IMR-90 (cell line): ENCODE measurements at regions not wholly inside any gene's neighbourhood (a gene's known extent, or its start where the extent isn't known, plus 50 kb on each side); places are given as distances from the start of the nearest gene placed in this dataset.
A peak's percentile ranks its signal among the peaks of the same experiment; 100 is the strongest.

Experiments
- ATAC-seq: fragments of 200-7000 bp; cut with Tn5 transposase; 2 replicates; pipeline ENCODE4 v1.9.1; 2020; ENCODE audit warnings: low read depth, mild to moderate bottlenecking, moderate library complexity
- BruUV-seq: library from RNA; stranded (reverse); fragments of 400-500 nt; replicated peaks from 2 replicates; lab custom pipeline; 2021; lab: Mats Ljungman, UMichigan
- CTCF ChIA-PET: fragments of 300-600 bp; formaldehyde crosslinking; extraction: SDS; loops from one replicate; lab custom pipeline; 2021; ENCODE audit warnings: antibody characterized with exemption; lab: Yijun Ruan, JAX
- POLR2A ChIA-PET: fragments of 300-600 bp; sonication (Branson Sonifier 250); formaldehyde crosslinking; loops from one replicate; lab custom pipeline; 2022; ENCODE audit warnings: antibody characterized with exemption; ENCODE audit not compliant: unreplicated experiment; lab: Charles Lee
- DNase-seq: peaks from one replicate; pipeline ENCODE4 v3.0.0; 2013
- H2AFZ ChIP-seq: replicated peaks from 2 replicates; pipeline ENCODE3; 2013; ENCODE audit warnings: low read length, mild to moderate bottlenecking; ENCODE audit not compliant: poor library complexity
- H2AK5ac ChIP-seq: 2 replicates; pipeline ENCODE4 v1.6.1; 2013; ENCODE audit warnings: low read depth, low read length, inconsistent platforms
- H2AK9ac ChIP-seq: replicated peaks from 2 replicates; pipeline ENCODE3; 2013; ENCODE audit warnings: mild to moderate bottlenecking, low read depth, low read length, moderate library complexity; ENCODE audit not compliant: poor library complexity
- H2BK120ac ChIP-seq: 2 replicates; pipeline ENCODE4 v1.6.1; 2013; ENCODE audit warnings: low read depth, low read length, inconsistent platforms
- H2BK15ac ChIP-seq: 3 replicates; pipeline ENCODE4 v1.6.1; 2013; ENCODE audit warnings: low read depth, low read length, inconsistent platforms
- H2BK20ac ChIP-seq: 2 replicates; pipeline ENCODE4 v1.6.1; 2013; ENCODE audit warnings: low read depth, mild to moderate bottlenecking, inconsistent platforms, low read length, moderate library complexity
- H2BK5ac ChIP-seq: 2 replicates; pipeline ENCODE4 v1.6.1; 2013; ENCODE audit warnings: mild to moderate bottlenecking, low read depth, low read length, inconsistent platforms; ENCODE audit not compliant: poor library complexity, severe bottlenecking
- H3K14ac ChIP-seq: replicated peaks from 2 replicates; pipeline ENCODE4 v1.6.1; 2013; ENCODE audit warnings: low read depth, low read length, inconsistent platforms
- H3K18ac ChIP-seq: 2 replicates; pipeline ENCODE4 v1.6.1; 2013; ENCODE audit warnings: low read depth, low read length, control low read depth
- H3K23ac ChIP-seq: 2 replicates; pipeline ENCODE4 v1.6.1; 2013; ENCODE audit warnings: low read depth, low read length, inconsistent platforms
- H3K27ac ChIP-seq: 2 replicates; pipeline ENCODE4 v1.5.1; 2013; ENCODE audit warnings: mild to moderate bottlenecking, control low read depth, low read length; ENCODE audit not compliant: insufficient read depth
- H3K27me3 ChIP-seq: 2 replicates; pipeline ENCODE4 v1.6.1; 2013; ENCODE audit warnings: low read length; ENCODE audit not compliant: control insufficient read depth, insufficient read depth
- H3K36me3 ChIP-seq: 2 replicates; pipeline ENCODE4 v1.6.1; 2013; ENCODE audit warnings: low read length, mixed read lengths; ENCODE audit not compliant: control insufficient read depth, insufficient read depth
- H3K4ac ChIP-seq: 2 replicates; pipeline ENCODE4 v1.6.1; 2013; ENCODE audit warnings: low read depth, low read length, inconsistent platforms
- H3K4me1 ChIP-seq: 2 replicates; pipeline ENCODE4 v1.6.1; 2013; ENCODE audit warnings: low read length, mixed read lengths; ENCODE audit not compliant: control insufficient read depth, insufficient read depth
- H3K4me2 ChIP-seq: 2 replicates; pipeline ENCODE4 v1.6.1; 2013; ENCODE audit warnings: low read depth, mild to moderate bottlenecking, control low read depth, low read length, moderate library complexity
- H3K4me3 ChIP-seq: 2 replicates; pipeline ENCODE4 v1.5.1; 2013; ENCODE audit warnings: low read depth, mild to moderate bottlenecking, control low read depth, low read length, moderate library complexity; ENCODE audit not compliant: insufficient read depth
- H3K56ac ChIP-seq: 2 replicates; pipeline ENCODE4 v1.6.1; 2013; ENCODE audit warnings: low read length, inconsistent platforms; ENCODE audit not compliant: insufficient read depth; ENCODE audit errors: extremely low read depth
- H3K79me1 ChIP-seq, 2 experiments: 2 replicates each; pipeline ENCODE4 v1.6.1; 2013; ENCODE audit warnings: low read length in 2 of 2, inconsistent platforms in 1 of 2, low read depth in 1 of 2
- H3K9ac ChIP-seq: 2 replicates; pipeline ENCODE4 v1.6.1; 2013; ENCODE audit warnings: low read depth, low read length, control low read depth
- H3K9me1 ChIP-seq: 2 replicates; pipeline ENCODE4 v1.6.1; 2013; ENCODE audit warnings: low read length, inconsistent platforms; ENCODE audit not compliant: insufficient read depth
- H3K9me3 ChIP-seq: 2 replicates; pipeline ENCODE4 v1.6.1; 2013; ENCODE audit warnings: low read length; ENCODE audit not compliant: control insufficient read depth, insufficient read depth
- H4K20me1 ChIP-seq: 2 replicates; pipeline ENCODE4 v1.6.1; 2013; ENCODE audit warnings: low read length, inconsistent platforms; ENCODE audit not compliant: insufficient read depth
- H4K5ac ChIP-seq: 2 replicates; pipeline ENCODE4 v1.6.1; 2013; ENCODE audit warnings: mild to moderate bottlenecking, low read depth, low read length, control low read depth
- H4K8ac ChIP-seq, 2 experiments: 2 replicates each; pipeline ENCODE4 v1.6.1; 2013; ENCODE audit warnings: low read depth in 2 of 2, low read length in 2 of 2, control low read depth in 1 of 2, inconsistent platforms in 1 of 2
- H4K91ac ChIP-seq: 2 replicates; pipeline ENCODE4 v1.6.1; 2013; ENCODE audit warnings: low read depth, low read length, inconsistent platforms; ENCODE audit not compliant: insufficient read depth
- BHLHE40 ChIP-seq: fragments of 150-350 bp; IDR thresholded peaks from 2 replicates; pipeline ENCODE4 v1.6.1; 2016; ENCODE audit warnings: mild to moderate bottlenecking, low read depth, low read length
- CEBPB ChIP-seq: IDR thresholded peaks from 2 replicates; pipeline ENCODE4 v1.6.1; 2012; ENCODE audit warnings: low read depth, low read length, improper control_type of control experiment
- CHD1 ChIP-seq: IDR thresholded peaks from 2 replicates; pipeline ENCODE4 v1.6.1; 2012; ENCODE audit warnings: low read depth, low read length, improper control_type of control experiment
- FOS ChIP-seq: fragments of 150-350 bp; IDR thresholded peaks from 2 replicates; pipeline ENCODE4 v1.6.1; 2016; ENCODE audit warnings: low read depth, low read length
- MAFK ChIP-seq: IDR thresholded peaks from 2 replicates; pipeline ENCODE4 v1.6.1; 2012; ENCODE audit warnings: low read depth, low read length, improper control_type of control experiment
- MAZ ChIP-seq: IDR thresholded peaks from 2 replicates; pipeline ENCODE4 v1.6.1; 2012; ENCODE audit warnings: low read depth, mild to moderate bottlenecking, low read length, improper control_type of control experiment, moderate library complexity, borderline replicate concordance
- MXI1 ChIP-seq: IDR thresholded peaks from 2 replicates; pipeline ENCODE4 v1.6.1; 2012; ENCODE audit warnings: low read depth, mild to moderate bottlenecking, low read length, moderate library complexity, borderline replicate concordance
- RCOR1 ChIP-seq: IDR thresholded peaks from 2 replicates; pipeline ENCODE4 v1.6.1; 2012; ENCODE audit warnings: mild to moderate bottlenecking, low read length, improper control_type of control experiment; ENCODE audit not compliant: insufficient replicate concordance
- RFX5 ChIP-seq: IDR thresholded peaks from 2 replicates; pipeline ENCODE4 v1.8.0; 2012; ENCODE audit warnings: low read depth, mild to moderate bottlenecking, low read length, moderate library complexity
- SMC3 ChIP-seq: fragments of 150-350 bp; IDR thresholded peaks from 2 replicates; pipeline ENCODE4 v1.6.1; 2016; ENCODE audit warnings: low read depth, mild to moderate bottlenecking, antibody characterized with exemption, low read length, moderate library complexity
- dilution Hi-C: fragments of 300-500 bp; cut with HindIII; formaldehyde crosslinking; loops from one replicate; pipeline ENCODE4 v1.14.3; 2018; ENCODE audit warnings: low sequenced_read_pairs; ENCODE audit not compliant: unreplicated experiment
- in situ Hi-C: fragments of 300-500 bp; cut with MboI; formaldehyde crosslinking; loops from 3 replicates; pipeline ENCODE4 v1.14.3; 2019; ENCODE audit warnings: low sequenced_read_pairs, inconsistent platforms, mixed read lengths
- intact Hi-C: fragments of 100-400 bp; cut with micrococcal nuclease; formaldehyde crosslinking; loops from 2 replicates; pipeline ENCODE4 v1.10.0; 2022
- TF ChIP-seq, protein P1 (sequence below): fragments of 150-350 bp; IDR thresholded peaks from 2 replicates; pipeline ENCODE4 v1.6.1; 2016; ENCODE audit warnings: low read depth, mild to moderate bottlenecking, low read length, moderate library complexity, borderline replicate concordance
- TF ChIP-seq, protein P2 (sequence below): fragments of 150-350 bp; IDR thresholded peaks from 2 replicates; pipeline ENCODE4 v1.6.1; 2017; ENCODE audit warnings: mild to moderate bottlenecking, antibody characterized with exemption, low read length, low read depth

DNA sequence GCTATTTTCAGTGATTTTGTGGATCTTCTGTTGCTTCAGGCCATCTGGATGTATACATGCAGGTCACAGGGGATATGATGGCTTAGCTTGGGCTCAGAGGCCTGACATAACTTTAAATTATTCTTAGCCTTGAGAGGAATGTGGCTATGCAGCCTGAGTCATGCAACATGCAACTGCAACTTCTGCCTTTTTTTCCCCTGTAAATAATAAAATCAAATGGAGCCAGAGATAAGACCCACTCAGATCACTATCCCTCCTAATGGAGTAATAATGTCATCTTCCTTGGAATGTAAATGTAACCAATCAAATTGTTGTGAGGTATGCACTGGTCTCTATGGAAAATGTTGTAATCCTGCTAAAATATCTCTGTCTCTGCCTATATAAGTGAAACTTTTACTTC lies 54.9 kb downstream of the MAGEB17 start:
- Histone ChIP-seq H3K36me3 (no peaks in the 10 kb centered on the region), H2BK120ac (peak overlapping the region; percentile 64; the same call in 1 of the 2 replicates), H3K4me1 (peaks cover 7% of the 10 kb centered on the region), H4K8ac (no peak overlapping the region; a peak in 1 of 4 replicates), H2BK5ac (peak overlapping the region; percentile 74), H3K79me1 (no peaks in the 10 kb centered on the region), H3K4me3 (no peak overlapping the region), H2BK20ac (peak overlapping the region; percentile 20), H4K91ac (0 out of 2 replicates have a peak overlapping the region, but pooled peaks have one; percentile 96), H3K9me3 (peaks cover 4% of the 10 kb centered on the region), H3K23ac (no peak overlapping the region), H3K4ac (no peak overlapping the region), H3K27ac (no peak overlapping the region), H3K14ac (no peak overlapping the region), H3K9me1 (peaks cover 3% of the 10 kb centered on the region; the same call in 1 of the 2 replicates), H3K4me2 (no peak overlapping the region), H4K5ac (no peak overlapping the region), H3K27me3 (no peaks in the 10 kb centered on the region), H3K56ac (no peak overlapping the region), H3K9ac (no peak overlapping the region), H3K18ac (no peak overlapping the region), H2BK15ac (0 out of 3 replicates have a peak overlapping the region, but pooled peaks have one; percentile 20), H2AK9ac (no peak overlapping the region), H2AK5ac (no peak overlapping the region), H2AFZ (no peak overlapping the region), H4K20me1 (no peaks in the 10 kb centered on the region)
- ATAC-seq (peak; percentile 86), DNase-seq (peak; percentile 82)
- in situ Hi-C loops = no loop called here
- BruUV-seq = no TSS peak
- ChIA-PET CTCF (no interaction called here), POLR2A (no interaction called here)
- dilution Hi-C loops = no loop called here
- intact Hi-C loops = loop anchor here (10.0 kb wide), 1 partner anchor 213 kb away; no protein-coding TSS in a partner anchor
- TF ChIP-seq RFX5 (no peak), CHD1 (no peak), MAZ (no peak), BHLHE40 (no peak), MXI1 (no peak), CEBPB (peak; percentile 18), MAFK (no peak), SMC3 (no peak), RCOR1 (no peak), FOS (peak; percentile 29; the same call in 1 of the 2 replicates)
- TF ChIP-seq, protein P1, sequence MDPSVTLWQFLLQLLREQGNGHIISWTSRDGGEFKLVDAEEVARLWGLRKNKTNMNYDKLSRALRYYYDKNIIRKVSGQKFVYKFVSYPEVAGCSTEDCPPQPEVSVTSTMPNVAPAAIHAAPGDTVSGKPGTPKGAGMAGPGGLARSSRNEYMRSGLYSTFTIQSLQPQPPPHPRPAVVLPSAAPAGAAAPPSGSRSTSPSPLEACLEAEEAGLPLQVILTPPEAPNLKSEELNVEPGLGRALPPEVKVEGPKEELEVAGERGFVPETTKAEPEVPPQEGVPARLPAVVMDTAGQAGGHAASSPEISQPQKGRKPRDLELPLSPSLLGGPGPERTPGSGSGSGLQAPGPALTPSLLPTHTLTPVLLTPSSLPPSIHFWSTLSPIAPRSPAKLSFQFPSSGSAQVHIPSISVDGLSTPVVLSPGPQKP = no peak
- TF ChIP-seq, protein P2, sequence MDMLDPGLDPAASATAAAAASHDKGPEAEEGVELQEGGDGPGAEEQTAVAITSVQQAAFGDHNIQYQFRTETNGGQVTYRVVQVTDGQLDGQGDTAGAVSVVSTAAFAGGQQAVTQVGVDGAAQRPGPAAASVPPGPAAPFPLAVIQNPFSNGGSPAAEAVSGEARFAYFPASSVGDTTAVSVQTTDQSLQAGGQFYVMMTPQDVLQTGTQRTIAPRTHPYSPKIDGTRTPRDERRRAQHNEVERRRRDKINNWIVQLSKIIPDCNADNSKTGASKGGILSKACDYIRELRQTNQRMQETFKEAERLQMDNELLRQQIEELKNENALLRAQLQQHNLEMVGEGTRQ = no peak
